Mesenchymal stem cell (in vitro differentiated cells and primary cell): ENCODE measurements at regions not wholly inside any gene's neighbourhood (a gene's known extent, or its start where the extent isn't known, plus 50 kb on each side); places are given as distances from the start of the nearest gene placed in this dataset. TPM values are rescaled to one million over a fixed set of nuclear protein-coding genes. Genes with fewer than 3 reads are reported as not detected.

Source experiments
- DNase-seq: peaks from one replicate; pipeline ENCODE4 v3.0.0-alpha.2; 2013
- H2AFZ ChIP-seq: one replicate; pipeline ENCODE4 v1.6.1; 2013; ENCODE audit warnings: low read depth, mild to moderate bottlenecking, control low read depth, inconsistent platforms, low read length, moderate library complexity
- H2AK5ac ChIP-seq: 2 replicates; pipeline ENCODE4 v1.6.1; 2013; ENCODE audit warnings: low read length, moderate library complexity, mild to moderate bottlenecking, inconsistent platforms; ENCODE audit not compliant: severe bottlenecking
- H2BK120ac ChIP-seq: one replicate; pipeline ENCODE4 v1.6.1; 2013; ENCODE audit warnings: low read depth, mild to moderate bottlenecking, inconsistent platforms, low read length, moderate library complexity
- H2BK12ac ChIP-seq, 2 experiments: one replicate each; pipeline ENCODE4 v1.6.1; 2013; ENCODE audit warnings: inconsistent platforms in 2 of 2, low read length in 2 of 2, mild to moderate bottlenecking in 2 of 2, moderate library complexity in 2 of 2, control low read depth in 1 of 2
- H2BK15ac ChIP-seq: one replicate; pipeline ENCODE4 v1.6.1; 2013; ENCODE audit warnings: mild to moderate bottlenecking, low read depth, inconsistent platforms; ENCODE audit not compliant: poor library complexity, severe bottlenecking
- H2BK5ac ChIP-seq: 2 replicates; pipeline ENCODE4 v1.6.1; 2013; ENCODE audit warnings: low read depth, mild to moderate bottlenecking, low read length, control low read depth, inconsistent platforms; ENCODE audit not compliant: poor library complexity, severe bottlenecking
- H3K14ac ChIP-seq, 2 experiments: one replicate each; pipeline ENCODE4 v1.6.1; 2013; ENCODE audit warnings: inconsistent platforms in 2 of 2, low read length in 2 of 2, control low read depth in 1 of 2, mild to moderate bottlenecking in 1 of 2, moderate library complexity in 1 of 2
- H3K18ac ChIP-seq, 2 experiments: one replicate each; pipeline ENCODE4 v1.6.1; 2013; ENCODE audit warnings: inconsistent platforms in 2 of 2, low read length in 2 of 2, control low read depth in 1 of 2, low read depth in 1 of 2, mild to moderate bottlenecking in 1 of 2
- H3K23ac ChIP-seq, 2 experiments: one replicate each; pipeline ENCODE4 v1.6.1; 2013; ENCODE audit warnings: inconsistent platforms in 2 of 2, low read length in 2 of 2, mild to moderate bottlenecking in 2 of 2, moderate library complexity in 2 of 2, control low read depth in 1 of 2
- H3K27ac ChIP-seq: 2 replicates; pipeline ENCODE4 v1.5.1; 2013; ENCODE audit warnings: mild to moderate bottlenecking, moderate library complexity, low read length, control low read depth, inconsistent platforms; ENCODE audit not compliant: poor library complexity, severe bottlenecking
- H3K27me3 ChIP-seq, 2 experiments: 2 replicates each; pipeline versions ENCODE4 v1.6.1 to v1.7.0; 2013; ENCODE audit warnings: low read length in 2 of 2, mild to moderate bottlenecking in 2 of 2, moderate library complexity in 2 of 2, control low read depth in 1 of 2, inconsistent platforms in 1 of 2; ENCODE audit not compliant: control insufficient read depth in 1 of 2, insufficient read depth in 1 of 2
- H3K36me3 ChIP-seq, 2 experiments: 2 replicates each; pipeline versions ENCODE4 v1.6.1 to v1.7.0; 2013; ENCODE audit warnings: low read length in 2 of 2, control low read depth in 1 of 2, inconsistent platforms in 1 of 2, low read depth in 1 of 2, mild to moderate bottlenecking in 1 of 2; ENCODE audit not compliant: insufficient read depth in 2 of 2, control insufficient read depth in 1 of 2
- H3K4ac ChIP-seq, 2 experiments: one replicate each; pipeline ENCODE4 v1.6.1; 2013; ENCODE audit warnings: inconsistent platforms in 2 of 2, low read length in 2 of 2, mild to moderate bottlenecking in 2 of 2, moderate library complexity in 2 of 2, control low read depth in 1 of 2, low read depth in 1 of 2
- H3K4me1 ChIP-seq: 2 replicates; pipeline ENCODE4 v1.6.1; 2013; ENCODE audit warnings: low read depth, low read length, control low read depth; ENCODE audit not compliant: control insufficient read depth, insufficient read depth
- H3K4me2 ChIP-seq: 2 replicates; pipeline ENCODE4 v1.6.1; 2013; ENCODE audit warnings: low read length, mild to moderate bottlenecking, inconsistent platforms; ENCODE audit not compliant: poor library complexity, severe bottlenecking
- H3K4me3 ChIP-seq, 2 experiments: 2 replicates each; pipeline versions ENCODE4 v1.5.1 to v1.7.0; 2013; ENCODE audit warnings: low read length in 2 of 2, mild to moderate bottlenecking in 2 of 2, control low read depth in 1 of 2, low read depth in 1 of 2; ENCODE audit not compliant: insufficient read depth in 1 of 2
- H3K79me1 ChIP-seq: replicated peaks from 2 replicates; pipeline ENCODE4 v1.6.1; 2013; ENCODE audit warnings: mild to moderate bottlenecking, control low read depth, low read length, inconsistent platforms; ENCODE audit not compliant: poor library complexity, severe bottlenecking
- H3K9ac ChIP-seq: 2 replicates; pipeline ENCODE4 v1.7.0; 2013; ENCODE audit warnings: mild to moderate bottlenecking, low read length, moderate library complexity
- H3K9me3 ChIP-seq: 2 replicates; pipeline ENCODE4 v1.7.0; 2013; ENCODE audit warnings: mild to moderate bottlenecking, low read length; ENCODE audit not compliant: control insufficient read depth
- H4K8ac ChIP-seq: one replicate; pipeline ENCODE4 v1.6.1; 2013; ENCODE audit warnings: inconsistent platforms, mild to moderate bottlenecking, low read length, moderate library complexity
- H4K91ac ChIP-seq: one replicate; pipeline ENCODE4 v1.6.1; 2013; ENCODE audit warnings: mild to moderate bottlenecking, low read length, inconsistent platforms
- WGBS: methylation state at CpG from one replicate; pipeline ENCODE4 v1.1.7; 2013; ENCODE audit warnings: mixed read lengths; 5-methylcytosine and 5-hydroxymethylcytosine counted together
- small RNA-seq: library from polyadenylated mRNA; stranded (forward); fragments of <200 nt; extraction: miRNeasy Mini kit (QIAGEN cat#:217004); gene quantifications from one replicate; pipeline ENCODE3, GENCODE V24; 2013; ENCODE audit warnings: low read depth

DNA sequence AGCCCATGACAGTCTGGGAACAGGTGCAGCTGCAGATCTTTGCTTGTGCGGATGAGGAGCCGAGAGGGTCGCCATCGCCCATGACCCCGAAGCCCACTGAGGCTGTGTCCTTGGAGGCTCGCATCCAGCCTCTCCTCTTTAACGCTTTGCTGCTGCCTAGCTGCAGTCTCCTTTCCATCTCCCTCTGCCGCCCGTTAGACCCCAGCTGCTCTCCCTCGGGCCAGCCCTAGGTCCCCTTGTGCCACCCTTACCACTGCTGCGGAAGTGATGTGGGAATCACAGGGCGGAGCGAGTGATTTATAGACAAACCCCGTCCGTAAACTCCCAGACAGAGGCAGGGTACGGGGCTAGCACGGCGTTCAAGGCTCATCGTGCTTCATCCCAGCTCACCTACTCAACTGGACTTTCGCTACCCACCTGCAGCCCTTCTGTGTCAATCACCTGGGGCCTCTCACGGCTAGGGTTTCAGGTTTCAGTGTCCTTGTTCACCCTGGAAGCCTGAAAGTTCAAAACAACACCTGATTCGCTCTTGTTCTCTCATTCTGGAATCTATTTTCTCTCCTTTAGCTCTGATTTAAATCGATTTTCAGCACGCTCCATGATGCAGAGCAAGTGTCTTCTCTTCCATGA, 76.1 kb downstream of the PAX1 start:
- no peak overlapping the region for H3K4ac ChIP-seq
- no peak overlapping the region for H3K4me3 ChIP-seq
- H3K27ac ChIP-seq, result no peak overlapping the region
- H4K8ac ChIP-seq, result no peak overlapping the region
- H2BK120ac ChIP-seq, result no peak overlapping the region
- no peak overlapping the region for H2AK5ac ChIP-seq
- H3K27me3 ChIP-seq, result no peaks in the 10 kb centered on the region
- H3K4me2 ChIP-seq, result no peak overlapping the region
- no peak overlapping the region for H3K14ac ChIP-seq
- no peaks in the 10 kb centered on the region for H3K79me1 ChIP-seq
- H3K36me3 ChIP-seq, result no peaks in the 10 kb centered on the region
- H4K91ac ChIP-seq, result no peak overlapping the region
- 69% methylated on average over 24 of the region's 24 CpGs for WGBS
- H3K23ac ChIP-seq, result no peak overlapping the region
- H2BK15ac ChIP-seq, result no peak overlapping the region
- H2BK5ac ChIP-seq, result no peak overlapping the region
- H3K18ac ChIP-seq, result no peak overlapping the region
- no peaks in the 10 kb centered on the region for H3K9me3 ChIP-seq
- H2BK12ac ChIP-seq, result no peak overlapping the region
- DNase-seq, result no peak
- no peak overlapping the region for H3K9ac ChIP-seq
- H3K4me1 ChIP-seq, result no peaks in the 10 kb centered on the region
- H2AFZ ChIP-seq, result no peak overlapping the region

GRCh38 chr20:21780528-21780927, 75.1 kb downstream of the PAX1 start:
- Histone ChIP-seq H3K79me1 (no peaks in the 10 kb centered on the region), H2BK120ac (no peak overlapping the region), H2BK5ac (no peak overlapping the region), H3K4me1 (no peaks in the 10 kb centered on the region), H3K9me3 (no peaks in the 10 kb centered on the region), H3K36me3 (no peaks in the 10 kb centered on the region), H4K91ac (no peak overlapping the region), H3K27me3 (no peaks in the 10 kb centered on the region), H2BK12ac (no peak overlapping the region), H3K4me2 (no peak overlapping the region), H2BK15ac (no peak overlapping the region), H4K8ac (no peak overlapping the region), H3K14ac (no peak overlapping the region), H3K4ac (no peak overlapping the region), H3K18ac (no peak overlapping the region), H3K9ac (no peak overlapping the region), H2AFZ (no peak overlapping the region), H3K23ac (no peak overlapping the region), H2AK5ac (no peak overlapping the region), H3K27ac (no peak overlapping the region), H3K4me3 (no peak overlapping the region)
- DNase-seq, result no peak
- WGBS, result 0% methylated on average over 1 of the region's 4 CpGs

Small RNA genes in the stretch of these regions (small RNA-seq; reads per million reads assigned to genes)
- gene AL121912.1, result not detected
